ENCODE measurements at regions not wholly inside any gene's neighbourhood (a gene's known extent, or its start where the extent isn't known, plus 50 kb on each side); places are given as distances from the start of the nearest gene placed in this dataset.

GRCh38 chr2:234621120-234621519 lies 124.2 kb upstream of the ARL4C start:
- no peaks in the 10 kb centered on the region for H3K27me3 ChIP-seq (ENCODE audit: control insufficient read depth, extremely low read depth, insufficient read depth, low read length)
- DNase-seq (ENCODE audit: low read depth, low spot score) = no peak
- FAIRE-seq = no peak
- H3K4me3 ChIP-seq (ENCODE audit: control insufficient read depth in 2 of 3, extremely low read depth in 1 of 3, insufficient read depth in 2 of 3, low read depth in 1 of 3, low read length in 3 of 3) = no peak overlapping the region
- no peak overlapping the region for H3K4me2 ChIP-seq (ENCODE audit: control insufficient read depth, extremely low read depth, insufficient read depth, low read depth, low read length)
- H3K4me1 ChIP-seq (ENCODE audit: control insufficient read depth, extremely low read depth, insufficient read depth, low read length) = peaks cover 4% of the 10 kb centered on the region
- H3K79me2 ChIP-seq (ENCODE audit: control insufficient read depth, insufficient read depth, low read length) = no peaks in the 10 kb centered on the region
- no peak overlapping the region for H3K27ac ChIP-seq (ENCODE audit: control insufficient read depth, insufficient read depth, low read length)
- no peak overlapping the region for H2AFZ ChIP-seq (ENCODE audit: control insufficient read depth, low read length)
- dilution Hi-C loops (cut with MboI; ENCODE audit: extremely low pct_ligation_motif_present, low sequenced_read_pairs) = no loop called here
- TF ChIP-seq CTCF (optimal IDR thresholded peaks at IDR 0.05 in 1 of 3, IDR thresholded peaks at IDR 0.05 in 1 of 3, conservative IDR thresholded peaks at IDR 0.05 in 1 of 3; ENCODE audit: extremely low read depth in 1 of 3, insufficient read depth in 2 of 3, low read length in 3 of 3) = no peak
- no peak for TF ChIP-seq EZH2 (IDR thresholded peaks at IDR 0.05; ENCODE audit: low read length)
- no peaks in the 10 kb centered on the region for H3K36me3 ChIP-seq (ENCODE audit: control insufficient read depth in 2 of 2, extremely low read depth in 1 of 2, insufficient read depth in 2 of 2, low read length in 2 of 2)
- no peaks in the 10 kb centered on the region for H4K20me1 ChIP-seq (ENCODE audit: control insufficient read depth, extremely low read depth, insufficient read depth, low read length)
- no peaks in the 10 kb centered on the region for H3K9me1 ChIP-seq (ENCODE audit: control insufficient read depth, extremely low read depth, insufficient read depth, low read length)
- no peaks in the 10 kb centered on the region for H3K9me3 ChIP-seq (ENCODE audit: control insufficient read depth, low read depth, low read length)
- no peak overlapping the region for H3K9ac ChIP-seq (ENCODE audit: control insufficient read depth, extremely low read depth, insufficient read depth, low read length)

DNA sequence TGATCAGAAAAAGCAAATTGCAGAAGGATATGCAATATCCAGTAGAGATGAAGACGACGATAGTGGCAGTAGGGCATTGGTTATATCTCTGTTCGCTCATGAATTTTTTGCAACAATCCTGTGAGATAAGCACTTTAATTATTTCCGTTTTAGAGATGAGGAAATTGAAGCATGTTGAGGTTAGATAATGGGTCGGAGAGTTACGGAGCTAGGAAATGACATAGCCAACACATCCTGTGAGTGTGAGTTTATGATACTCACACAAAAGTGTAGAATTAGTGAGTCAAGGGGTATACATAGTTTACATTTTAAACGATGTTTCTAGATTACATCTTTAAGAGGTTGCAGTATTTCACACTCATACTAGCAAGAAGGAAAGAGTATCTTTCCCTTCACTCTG lies 123.1 kb upstream of the ARL4C start:
- no peaks in the 10 kb centered on the region for H4K20me1 ChIP-seq (ENCODE audit: control insufficient read depth, extremely low read depth, insufficient read depth, low read length)
- H3K79me2 ChIP-seq (ENCODE audit: control insufficient read depth, insufficient read depth, low read length) = no peaks in the 10 kb centered on the region
- FAIRE-seq (no peak), DNase-seq (ENCODE audit: low read depth, low spot score) (no peak)
- H3K27me3 ChIP-seq (ENCODE audit: control insufficient read depth, extremely low read depth, insufficient read depth, low read length) = no peaks in the 10 kb centered on the region
- no peaks in the 10 kb centered on the region for H3K36me3 ChIP-seq (ENCODE audit: control insufficient read depth in 2 of 2, extremely low read depth in 1 of 2, insufficient read depth in 2 of 2, low read length in 2 of 2)
- no peak for TF ChIP-seq EZH2 (IDR thresholded peaks at IDR 0.05; ENCODE audit: low read length)
- no peak for TF ChIP-seq CTCF (optimal IDR thresholded peaks at IDR 0.05 in 1 of 3, IDR thresholded peaks at IDR 0.05 in 1 of 3, conservative IDR thresholded peaks at IDR 0.05 in 1 of 3; ENCODE audit: extremely low read depth in 1 of 3, insufficient read depth in 2 of 3, low read length in 3 of 3)
- no peak overlapping the region for H3K9ac ChIP-seq (ENCODE audit: control insufficient read depth, extremely low read depth, insufficient read depth, low read length)
- no peak overlapping the region for H3K27ac ChIP-seq (ENCODE audit: control insufficient read depth, insufficient read depth, low read length)
- H3K9me1 ChIP-seq (ENCODE audit: control insufficient read depth, extremely low read depth, insufficient read depth, low read length) = no peaks in the 10 kb centered on the region
- dilution Hi-C loops (cut with MboI; ENCODE audit: extremely low pct_ligation_motif_present, low sequenced_read_pairs) = no loop called here
- no peak overlapping the region for H2AFZ ChIP-seq (ENCODE audit: control insufficient read depth, low read length)
- H3K9me3 ChIP-seq (ENCODE audit: control insufficient read depth, low read depth, low read length) = no peaks in the 10 kb centered on the region
- no peaks in the 10 kb centered on the region for H3K4me1 ChIP-seq (ENCODE audit: control insufficient read depth, extremely low read depth, insufficient read depth, low read length)
- no peak overlapping the region for H3K4me3 ChIP-seq (ENCODE audit: control insufficient read depth in 2 of 3, extremely low read depth in 1 of 3, insufficient read depth in 2 of 3, low read depth in 1 of 3, low read length in 3 of 3)
- no peak overlapping the region for H3K4me2 ChIP-seq (ENCODE audit: control insufficient read depth, extremely low read depth, insufficient read depth, low read depth, low read length)

All from keratinocyte (primary cell).